ENCODE measurements at regions not wholly inside any gene's neighbourhood (a gene's known extent, or its start where the extent isn't known, plus 50 kb on each side); places are given as distances from the start of the nearest gene placed in this dataset.

GRCh38 chr5:105330185-105330584 is 1767.6 kb upstream of the NUDT12 start:
- TF ChIP-seq CREB5 (CRISPR knock-in tag; IDR thresholded peaks at IDR 0.05; ENCODE audit: low read depth) = no peak
- TF ChIP-seq ARNTL (CRISPR knock-in tag; IDR thresholded peaks at IDR 0.05; ENCODE audit: borderline replicate concordance, low read depth) = no peak
- no peak for TF ChIP-seq TOX (CRISPR knock-in tag; IDR thresholded peaks at IDR 0.05; ENCODE audit: borderline replicate concordance)
- TF ChIP-seq BACH2 (CRISPR knock-in tag; IDR thresholded peaks at IDR 0.05; ENCODE audit: borderline replicate concordance) = no peak
- no peak for TF ChIP-seq POU6F1 (CRISPR knock-in tag; IDR thresholded peaks at IDR 0.05; ENCODE audit: borderline replicate concordance, low read depth)
- TF ChIP-seq ZC3H10 (CRISPR knock-in tag; IDR thresholded peaks at IDR 0.05) = no peak
- TF ChIP-seq PPARA (CRISPR knock-in tag; IDR thresholded peaks at IDR 0.05; ENCODE audit: borderline replicate concordance) = no peak
- TF ChIP-seq, protein P1, sequence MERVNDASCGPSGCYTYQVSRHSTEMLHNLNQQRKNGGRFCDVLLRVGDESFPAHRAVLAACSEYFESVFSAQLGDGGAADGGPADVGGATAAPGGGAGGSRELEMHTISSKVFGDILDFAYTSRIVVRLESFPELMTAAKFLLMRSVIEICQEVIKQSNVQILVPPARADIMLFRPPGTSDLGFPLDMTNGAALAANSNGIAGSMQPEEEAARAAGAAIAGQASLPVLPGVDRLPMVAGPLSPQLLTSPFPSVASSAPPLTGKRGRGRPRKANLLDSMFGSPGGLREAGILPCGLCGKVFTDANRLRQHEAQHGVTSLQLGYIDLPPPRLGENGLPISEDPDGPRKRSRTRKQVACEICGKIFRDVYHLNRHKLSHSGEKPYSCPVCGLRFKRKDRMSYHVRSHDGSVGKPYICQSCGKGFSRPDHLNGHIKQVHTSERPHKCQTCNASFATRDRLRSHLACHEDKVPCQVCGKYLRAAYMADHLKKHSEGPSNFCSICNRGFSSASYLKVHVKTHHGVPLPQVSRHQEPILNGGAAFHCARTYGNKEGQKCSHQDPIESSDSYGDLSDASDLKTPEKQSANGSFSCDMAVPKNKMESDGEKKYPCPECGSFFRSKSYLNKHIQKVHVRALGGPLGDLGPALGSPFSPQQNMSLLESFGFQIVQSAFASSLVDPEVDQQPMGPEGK (CRISPR knock-in tag; IDR thresholded peaks at IDR 0.05; ENCODE audit: borderline replicate concordance) = no peak
- TF ChIP-seq ZNF565 (CRISPR knock-in tag; conservative IDR thresholded peaks at IDR 0.05; ENCODE audit: low read depth) = no peak
- TF ChIP-seq, protein P2, sequence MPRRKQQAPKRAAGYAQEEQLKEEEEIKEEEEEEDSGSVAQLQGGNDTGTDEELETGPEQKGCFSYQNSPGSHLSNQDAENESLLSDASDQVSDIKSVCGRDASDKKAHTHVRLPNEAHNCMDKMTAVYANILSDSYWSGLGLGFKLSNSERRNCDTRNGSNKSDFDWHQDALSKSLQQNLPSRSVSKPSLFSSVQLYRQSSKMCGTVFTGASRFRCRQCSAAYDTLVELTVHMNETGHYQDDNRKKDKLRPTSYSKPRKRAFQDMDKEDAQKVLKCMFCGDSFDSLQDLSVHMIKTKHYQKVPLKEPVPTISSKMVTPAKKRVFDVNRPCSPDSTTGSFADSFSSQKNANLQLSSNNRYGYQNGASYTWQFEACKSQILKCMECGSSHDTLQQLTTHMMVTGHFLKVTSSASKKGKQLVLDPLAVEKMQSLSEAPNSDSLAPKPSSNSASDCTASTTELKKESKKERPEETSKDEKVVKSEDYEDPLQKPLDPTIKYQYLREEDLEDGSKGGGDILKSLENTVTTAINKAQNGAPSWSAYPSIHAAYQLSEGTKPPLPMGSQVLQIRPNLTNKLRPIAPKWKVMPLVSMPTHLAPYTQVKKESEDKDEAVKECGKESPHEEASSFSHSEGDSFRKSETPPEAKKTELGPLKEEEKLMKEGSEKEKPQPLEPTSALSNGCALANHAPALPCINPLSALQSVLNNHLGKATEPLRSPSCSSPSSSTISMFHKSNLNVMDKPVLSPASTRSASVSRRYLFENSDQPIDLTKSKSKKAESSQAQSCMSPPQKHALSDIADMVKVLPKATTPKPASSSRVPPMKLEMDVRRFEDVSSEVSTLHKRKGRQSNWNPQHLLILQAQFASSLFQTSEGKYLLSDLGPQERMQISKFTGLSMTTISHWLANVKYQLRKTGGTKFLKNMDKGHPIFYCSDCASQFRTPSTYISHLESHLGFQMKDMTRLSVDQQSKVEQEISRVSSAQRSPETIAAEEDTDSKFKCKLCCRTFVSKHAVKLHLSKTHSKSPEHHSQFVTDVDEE (CRISPR knock-in tag; IDR thresholded peaks at IDR 0.05) = no peak
- no peak for TF ChIP-seq SNAI2 (CRISPR knock-in tag; IDR thresholded peaks at IDR 0.05)
- no peak for TF ChIP-seq ESRRG (CRISPR knock-in tag; IDR thresholded peaks at IDR 0.05)
- no peak for TF ChIP-seq TCF4 (CRISPR knock-in tag; IDR thresholded peaks at IDR 0.05; ENCODE audit: borderline replicate concordance)
- TF ChIP-seq ZNF70 (CRISPR knock-in tag; IDR thresholded peaks at IDR 0.05) = no peak
